HS-27A (cell line): ENCODE measurements at regions not wholly inside any gene's neighbourhood (a gene's known extent, or its start where the extent isn't known, plus 50 kb on each side); places are given as distances from the start of the nearest gene placed in this dataset.
"Not testable (repeated sequence)": the region's sequence is repeated elsewhere in the genome, so short reads cannot be mapped to it uniquely, and the experiment has no call there.

Experiments
- DNase-seq: peaks from one replicate; pipeline ENCODE4 v3.0.0-alpha.2; 2012; ENCODE audit warnings: low read depth, missing footprints

DNA sequence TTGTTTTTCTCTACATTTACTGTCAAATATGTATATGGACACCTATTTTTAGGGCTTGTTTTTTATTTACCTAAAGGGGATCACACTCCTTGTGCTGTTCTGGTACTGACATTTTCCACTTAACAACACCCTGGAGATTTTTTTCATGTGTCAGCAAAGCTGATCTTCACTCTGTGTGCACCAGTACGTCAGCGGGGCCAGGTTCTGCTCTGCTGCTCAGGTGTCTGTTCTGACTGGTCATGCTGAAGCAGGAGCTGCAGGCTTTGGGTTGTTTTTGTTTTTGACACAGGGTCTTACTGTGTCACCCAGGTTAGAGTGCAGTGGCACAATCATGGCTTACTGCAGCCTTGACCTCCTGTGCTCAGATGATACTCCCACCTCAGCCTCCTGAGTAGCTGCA lies 81.9 kb upstream of the CCND2 start:
- no peak for DNase-seq

DNA sequence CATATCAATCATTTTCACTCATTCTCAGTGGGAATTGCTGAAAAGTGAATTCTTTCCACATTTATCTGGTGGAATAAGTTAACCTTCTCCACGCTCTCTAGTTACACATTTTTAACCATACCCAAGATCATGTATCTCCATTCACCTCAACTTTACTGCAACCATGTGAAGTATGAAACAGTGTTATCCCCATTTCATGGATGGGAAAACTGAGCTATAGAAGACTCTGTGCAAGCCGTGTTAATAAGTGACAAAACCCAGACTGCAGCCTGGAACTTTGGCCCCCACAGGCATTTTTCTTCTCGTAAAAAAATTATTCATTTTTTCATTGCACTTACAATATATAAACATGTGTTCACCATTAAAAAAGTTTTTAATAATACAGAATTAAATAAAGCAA lies 82.4 kb upstream of the CCND2 start:
- DNase-seq = no peak

DNA sequence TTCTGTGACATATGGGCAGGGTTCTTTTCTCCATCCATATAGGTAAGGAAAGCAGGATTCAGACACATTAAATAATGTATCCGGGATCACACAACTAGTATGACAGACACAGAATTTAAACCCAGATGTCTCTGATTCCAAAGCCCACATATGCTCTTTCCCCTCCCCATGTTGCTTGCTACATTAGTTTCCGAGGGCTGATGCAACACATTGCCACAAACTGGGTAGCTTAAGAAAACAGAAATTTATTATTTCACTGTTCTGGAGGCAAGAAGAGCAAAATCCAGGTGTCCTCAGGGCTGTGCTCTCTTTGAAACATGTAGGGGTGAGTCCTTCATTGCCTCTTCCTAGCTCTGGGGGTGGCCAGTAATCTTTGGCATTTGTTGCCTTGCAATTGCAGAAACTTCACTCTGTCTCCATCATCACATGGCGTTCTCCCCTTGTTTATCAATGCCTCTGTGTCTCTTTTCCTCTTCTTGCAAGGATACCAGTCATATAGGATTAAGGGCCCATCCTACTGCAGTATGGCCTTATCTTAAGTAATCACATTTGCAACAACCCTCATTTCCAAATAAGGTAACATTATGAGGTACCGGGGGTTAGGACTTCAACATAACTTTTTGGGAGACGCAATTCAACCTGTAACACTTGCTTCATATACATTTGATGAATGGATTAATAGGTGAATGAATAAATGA lies 83.0 kb upstream of the CCND2 start:
- no peak for DNase-seq

DNA sequence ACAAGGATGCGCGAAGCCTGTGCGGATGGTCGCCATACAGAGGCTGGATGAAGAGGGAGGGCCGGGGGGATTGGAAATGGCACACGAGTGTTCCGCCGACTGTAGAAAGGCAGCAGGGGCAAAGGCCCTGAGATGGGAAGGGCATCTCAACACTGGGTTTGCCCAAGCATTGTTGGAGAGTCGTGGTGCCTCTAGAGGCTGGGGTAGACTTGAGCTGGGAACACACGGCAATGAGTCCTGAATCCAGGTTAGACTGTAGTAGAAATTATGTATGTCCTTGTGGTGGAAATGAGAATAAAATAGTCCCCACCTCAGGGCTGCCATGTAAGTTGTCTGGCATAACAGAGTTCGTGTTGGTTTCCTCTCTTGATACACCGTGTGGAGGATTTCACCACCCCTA lies 83.8 kb upstream of the CCND2 start:
- no peak for DNase-seq

- DNase-seq = no peak
These were observed 85.6 kb upstream of the CCND2 start for GRCh38 chr12:4187916-4188315.

DNA sequence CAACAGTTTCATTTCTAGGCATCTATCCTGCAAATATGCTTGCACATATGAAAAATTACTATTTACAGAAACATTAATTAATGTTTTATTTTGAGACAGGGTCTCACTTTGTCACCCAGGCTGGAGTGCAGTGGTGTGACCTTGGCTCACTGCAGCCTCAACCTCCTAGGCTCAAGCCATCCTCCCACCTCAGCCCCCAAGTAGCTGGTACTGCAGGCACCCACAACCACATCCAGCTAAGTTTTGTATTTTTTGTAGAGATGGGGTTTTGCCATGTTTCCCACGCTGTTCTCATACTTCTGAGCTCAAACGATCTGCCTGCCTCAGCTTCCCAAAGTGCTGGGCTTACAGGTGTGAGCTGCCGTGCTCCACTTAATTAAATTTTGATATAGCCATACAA lies 86.2 kb upstream of the CCND2 start:
- DNase-seq = not testable (repeated sequence)

GRCh38 chr12:4178424-4179170 lies 95.0 kb upstream of the CCND2 start:
- no peak for DNase-seq

DNA sequence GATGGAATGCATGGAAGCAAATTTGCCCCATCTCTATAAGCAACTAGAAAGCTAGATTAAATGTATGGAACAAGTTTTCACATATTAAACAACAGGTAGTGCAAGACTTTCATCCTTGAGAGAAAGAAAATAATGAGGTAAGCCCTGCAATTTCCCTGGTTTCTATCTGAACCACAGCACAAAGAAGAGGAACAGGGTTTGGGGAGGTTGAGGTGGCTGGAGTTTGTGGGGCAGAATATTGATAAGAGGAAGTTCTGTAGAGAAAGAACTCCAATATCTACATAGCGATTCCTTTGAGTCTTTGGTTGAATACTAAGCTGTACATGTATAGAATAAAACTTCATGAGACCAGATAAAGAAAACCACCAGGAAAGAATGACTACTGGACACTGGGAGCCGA lies 96.3 kb upstream of the CCND2 start:
- DNase-seq = no peak

DNA sequence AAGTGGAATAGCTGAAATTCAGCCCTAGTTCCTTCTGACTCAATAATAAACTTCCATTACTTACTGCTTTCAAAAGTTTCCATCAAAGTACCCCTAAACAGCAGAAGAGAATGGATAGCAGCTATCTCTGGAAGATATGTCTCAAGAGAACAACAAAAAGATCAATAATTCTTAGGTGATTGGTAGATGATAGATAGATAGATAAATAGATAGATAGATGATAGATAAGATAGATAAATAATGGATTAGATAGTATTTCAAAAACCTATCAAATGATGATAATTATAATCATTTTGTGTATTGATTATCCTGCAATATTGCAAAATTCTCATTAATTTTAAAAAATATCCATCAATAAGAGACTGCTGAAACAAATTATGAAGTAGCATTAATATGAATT lies 97.4 kb upstream of the CCND2 start:
- DNase-seq = no peak

DNA sequence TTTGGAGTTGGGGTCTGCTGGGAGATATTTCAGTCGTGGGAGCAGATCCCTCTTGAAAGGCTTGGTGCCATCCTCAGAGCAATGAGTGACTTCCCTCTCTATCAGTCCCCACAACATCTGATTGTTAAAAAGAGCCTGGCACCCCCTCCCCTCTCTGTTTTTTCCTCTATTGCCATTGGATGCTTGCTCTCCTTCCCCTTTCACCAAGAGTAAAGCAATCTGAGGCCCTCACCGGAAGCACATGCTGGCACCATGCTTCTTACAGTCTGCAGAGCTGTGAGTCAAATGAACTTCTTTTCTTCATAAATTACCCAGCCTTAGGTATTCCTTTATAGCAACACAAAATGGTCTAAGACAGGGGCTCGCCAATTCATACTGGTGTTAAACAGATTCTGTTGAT lies 99.1 kb upstream of the CCND2 start:
- no peak for DNase-seq

DNA sequence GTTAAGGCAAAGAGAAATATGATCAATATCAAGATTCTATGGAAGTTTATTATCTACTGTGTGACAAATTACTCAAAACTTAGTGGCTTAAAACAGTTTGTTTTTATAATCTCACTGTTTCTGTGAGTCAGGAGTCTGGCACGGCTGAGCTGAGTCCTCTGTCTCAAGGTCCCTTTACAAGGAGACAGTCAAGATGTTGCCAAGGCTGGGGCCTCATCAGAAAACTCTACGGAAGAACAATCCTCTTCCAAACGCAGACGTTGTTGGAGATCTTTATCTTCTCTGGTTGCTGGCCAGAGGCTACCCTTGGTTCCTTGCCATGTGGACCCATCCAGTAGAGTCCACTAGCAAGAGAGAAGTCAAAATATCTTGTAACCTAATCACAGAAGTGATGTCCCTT lies 100.6 kb upstream of the CCND2 start:
- no peak for DNase-seq

- DNase-seq = no peak
These were observed 101.8 kb upstream of the CCND2 start for GRCh38 chr12:4171742-4172141.

GRCh38 chr12:4169959-4170358 lies 103.6 kb upstream of the CCND2 start:
- DNase-seq = no peak

- DNase-seq = no peak
These were observed 104.0 kb upstream of the CCND2 start for GRCh38 chr12:4169531-4169930.

GRCh38 chr12:4168036-4168435 lies 105.5 kb upstream of the CCND2 start:
- DNase-seq = no peak

DNA sequence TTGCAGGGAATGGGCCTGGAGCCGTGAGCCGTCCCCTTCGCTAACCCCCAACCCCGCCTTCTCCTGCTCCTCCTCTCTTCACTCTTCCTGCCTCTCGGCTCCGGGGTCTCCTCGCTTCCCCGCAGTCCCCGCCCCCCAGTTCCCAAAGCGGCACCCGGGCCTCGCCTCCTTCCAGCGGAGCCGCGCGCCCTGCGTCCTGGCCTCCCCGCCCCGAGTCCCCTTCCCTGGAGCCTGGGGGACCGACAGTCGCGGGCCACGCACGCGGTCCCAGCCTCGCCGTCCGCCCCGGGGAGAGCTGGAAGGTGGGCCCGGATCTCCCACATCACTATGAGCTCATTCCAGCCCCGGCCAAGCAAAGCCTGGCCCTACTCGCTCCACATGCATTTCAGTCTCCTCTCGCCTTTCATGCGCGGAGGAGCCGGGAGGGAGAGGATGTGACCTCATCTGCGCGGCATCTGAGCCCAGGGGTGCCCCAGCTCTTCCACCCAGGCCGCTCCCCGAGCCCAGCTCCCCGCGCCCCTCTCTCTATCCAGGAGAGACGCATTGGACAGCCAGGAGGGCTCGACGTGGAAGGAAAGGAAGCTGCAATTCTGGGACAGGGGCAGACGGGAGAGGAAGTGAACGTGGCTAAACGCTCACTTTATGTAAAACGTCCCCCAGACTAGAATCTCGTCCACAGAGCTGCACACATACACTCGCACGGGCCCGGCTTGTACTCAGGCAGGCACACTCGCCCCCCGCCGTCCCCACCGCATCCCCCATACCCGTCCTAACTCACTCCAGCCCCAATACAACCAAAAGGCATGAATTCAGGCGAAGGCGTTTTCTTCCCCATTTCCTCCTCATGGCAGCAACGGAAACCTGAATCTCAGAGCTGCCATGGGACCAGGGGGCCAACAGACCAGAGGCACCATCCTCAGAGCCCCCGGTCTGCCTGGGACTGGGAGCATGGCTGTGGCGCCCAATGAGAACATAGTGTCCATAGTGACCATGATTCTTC lies 108.7 kb upstream of the CCND2 start:
- DNase-seq = no peak

GRCh38 chr12:4164188-4164558 lies 109.4 kb upstream of the CCND2 start:
- no peak for DNase-seq

- DNase-seq = no peak
These were observed 111.8 kb upstream of the CCND2 start for GRCh38 chr12:4161718-4162117.

DNA sequence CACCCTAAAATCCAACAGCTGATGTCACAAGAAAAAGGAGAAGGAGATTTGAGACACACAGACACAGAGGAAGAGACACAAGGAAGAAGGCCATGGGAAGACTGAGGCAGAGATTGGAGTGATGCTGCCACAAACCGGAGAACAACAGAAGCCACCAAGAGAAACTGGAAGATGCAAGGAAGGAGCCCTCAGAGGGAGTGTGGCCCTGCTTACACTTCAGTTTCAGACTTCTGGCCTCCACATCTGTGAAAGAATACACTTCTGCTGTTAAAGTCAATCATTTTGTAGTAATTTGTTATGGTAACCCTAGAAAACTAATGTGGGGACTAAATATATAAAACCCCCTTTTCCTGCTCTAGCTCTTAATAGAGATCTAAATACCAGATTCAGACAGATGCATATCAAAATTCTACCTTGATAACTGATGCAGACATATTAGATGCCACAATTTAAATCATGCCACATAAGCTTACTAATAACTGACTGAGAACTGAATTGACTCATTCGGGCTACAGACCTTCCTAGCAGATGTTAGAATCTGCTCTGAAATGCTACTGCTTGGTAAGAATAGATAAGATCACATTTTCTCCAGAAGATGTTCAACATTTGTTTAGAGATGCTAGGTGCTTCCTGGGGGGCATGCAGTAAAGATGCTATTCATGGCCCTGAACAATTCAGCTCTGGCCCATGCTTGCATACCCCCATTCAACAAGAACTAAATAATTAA lies 113.1 kb upstream of the CCND2 start:
- DNase-seq = no peak

DNA sequence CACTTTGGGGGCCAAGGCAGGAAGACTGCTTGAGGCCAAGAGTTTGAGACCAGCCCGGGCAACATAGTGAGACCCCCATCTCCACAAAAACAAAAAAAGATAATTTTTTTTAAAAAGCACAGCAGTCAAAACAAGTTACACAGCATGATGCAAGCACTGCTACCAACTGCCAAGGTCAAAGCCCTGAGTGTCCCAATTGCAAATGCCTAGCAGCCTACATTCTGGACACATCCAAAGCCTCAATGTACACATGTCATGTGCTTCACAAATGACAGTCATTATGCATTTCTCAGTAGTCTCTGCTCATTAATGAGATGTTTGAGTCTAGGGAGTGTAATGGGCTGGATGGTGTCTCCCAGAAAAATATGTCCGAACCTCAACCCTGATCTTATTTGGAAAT lies 113.7 kb upstream of the CCND2 start:
- DNase-seq = no peak

GRCh38 chr12:4158306-4158705 lies 115.3 kb upstream of the CCND2 start:
- no peak for DNase-seq

GRCh38 chr12:4157122-4157521 lies 116.4 kb upstream of the CCND2 start:
- no peak for DNase-seq
